OCI-LY1 (cell line): ENCODE measurements at regions not wholly inside any gene's neighbourhood (a gene's known extent, or its start where the extent isn't known, plus 50 kb on each side); places are given as distances from the start of the nearest gene placed in this dataset.

Source experiments
- H2AFZ ChIP-seq: fragments of 200-600 bp; sonication (generic), shearing (Covaris generic); 2 replicates; pipeline ENCODE4 v1.6.0; 2014; ENCODE audit warnings: antibody characterized with exemption, mild to moderate bottlenecking, low read length
- H3F3A ChIP-seq: fragments of 200-600 bp; sonication (generic), shearing (Covaris generic); 2 replicates; pipeline ENCODE4 v1.6.0; 2014; ENCODE audit warnings: mild to moderate bottlenecking, antibody characterized with exemption, low read length, moderate library complexity; ENCODE audit not compliant: insufficient read depth
- H3K27ac ChIP-seq: fragments of 200-600 bp; sonication (generic); 2 replicates; pipeline ENCODE4 v1.5.1; 2014; ENCODE audit warnings: low read length, mixed run types, mild to moderate bottlenecking, low read depth; ENCODE audit not compliant: poor library complexity, severe bottlenecking
- H3K27me3 ChIP-seq: fragments of 200-600 bp; sonication (generic); 2 replicates; pipeline ENCODE4 v1.6.0; 2014; ENCODE audit warnings: antibody characterized with exemption, mild to moderate bottlenecking, low read length, moderate library complexity; ENCODE audit not compliant: insufficient read depth
- H3K36me3 ChIP-seq: fragments of 200-600 bp; sonication (generic); 2 replicates; pipeline ENCODE4 v1.6.1; 2014; ENCODE audit warnings: mild to moderate bottlenecking, antibody characterized with exemption, low read length, moderate library complexity, mixed read lengths; ENCODE audit not compliant: insufficient read depth
- H3K4me1 ChIP-seq: fragments of 200-600 bp; sonication (generic); 2 replicates; pipeline ENCODE4 v1.5.1; 2014; ENCODE audit warnings: mild to moderate bottlenecking, low read length, moderate library complexity; ENCODE audit not compliant: insufficient read depth, severe bottlenecking
- H3K4me2 ChIP-seq: fragments of 200-600 bp; sonication (generic), shearing (Covaris generic); 2 replicates; pipeline ENCODE4 v1.6.1; 2014; ENCODE audit warnings: low read length
- H3K4me3 ChIP-seq: fragments of 200-600 bp; sonication (generic); 2 replicates; pipeline ENCODE4 v1.5.1; 2014; ENCODE audit warnings: low read length, low read depth, mild to moderate bottlenecking, mixed read lengths; ENCODE audit not compliant: poor library complexity, severe bottlenecking
- H3K79me2 ChIP-seq: fragments of 200-600 bp; shearing (Covaris generic); 2 replicates; pipeline ENCODE4 v1.6.1; 2016; ENCODE audit warnings: mixed run types, low read length, mixed read lengths; ENCODE audit not compliant: insufficient read depth
- H3K9ac ChIP-seq: fragments of 200-600 bp; sonication (generic), shearing (Covaris generic); 2 replicates; pipeline ENCODE4 v1.6.1; 2014; ENCODE audit warnings: mild to moderate bottlenecking, low read length, mixed read lengths
- H3K9me2 ChIP-seq: fragments of 200-600 bp; sonication (generic), shearing (Covaris generic); 2 replicates; pipeline ENCODE4 v1.6.1; 2014; ENCODE audit warnings: low read depth, mild to moderate bottlenecking, low read length, mixed read lengths
- H3K9me3 ChIP-seq: fragments of 200-600 bp; shearing (Covaris generic); 2 replicates; pipeline ENCODE4 v1.6.1; 2014; ENCODE audit warnings: low read length, mixed read lengths
- H4K20me1 ChIP-seq: fragments of 200-600 bp; sonication (generic), shearing (Covaris generic); 2 replicates; pipeline ENCODE4 v1.6.0; 2016; ENCODE audit warnings: mild to moderate bottlenecking, low read length; ENCODE audit not compliant: insufficient read depth
- EZH2 ChIP-seq: fragments of 200-600 bp; sonication (generic), shearing (Covaris generic); IDR thresholded peaks from 2 replicates; pipeline ENCODE4 v1.8.0; 2017; ENCODE audit warnings: borderline replicate concordance, mixed run types, mild to moderate bottlenecking, antibody characterized with exemption, low read length, moderate library complexity, mixed read lengths
- TF ChIP-seq, protein P1 (sequence below): fragments of 200-600 bp; sonication (generic), shearing (Covaris generic); IDR thresholded peaks from 2 replicates; pipeline ENCODE4 v1.5.1; 2017; ENCODE audit warnings: mild to moderate bottlenecking, antibody characterized with exemption, low read length, moderate library complexity, mixed read lengths

DNA sequence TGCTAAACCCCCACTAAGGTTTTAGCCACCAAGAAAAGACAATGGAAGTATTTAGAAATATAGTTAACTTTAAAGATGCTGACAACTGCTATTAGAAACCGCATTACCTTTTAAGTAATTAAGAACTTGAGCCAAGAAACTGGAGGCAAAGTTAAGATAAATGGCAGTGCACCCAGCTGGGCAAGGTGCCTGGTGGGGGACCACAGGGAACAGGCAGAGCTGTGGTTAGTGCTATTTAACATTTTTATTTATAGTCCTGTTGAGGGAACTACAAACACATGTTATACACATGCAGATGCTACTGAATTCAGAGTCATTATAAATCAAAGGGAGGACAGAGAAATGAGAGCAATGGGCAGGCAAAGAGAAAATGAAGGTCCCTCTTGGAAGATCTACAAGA, 447.9 kb downstream of the TFAP2B start:
- H3K36me3 ChIP-seq, result no peaks in the 10 kb centered on the region
- H3K27me3 ChIP-seq, result no peaks in the 10 kb centered on the region
- no peaks in the 10 kb centered on the region for H3K79me2 ChIP-seq
- no peaks in the 10 kb centered on the region for H4K20me1 ChIP-seq
- no peak overlapping the region for H2AFZ ChIP-seq
- TF ChIP-seq, protein P1, sequence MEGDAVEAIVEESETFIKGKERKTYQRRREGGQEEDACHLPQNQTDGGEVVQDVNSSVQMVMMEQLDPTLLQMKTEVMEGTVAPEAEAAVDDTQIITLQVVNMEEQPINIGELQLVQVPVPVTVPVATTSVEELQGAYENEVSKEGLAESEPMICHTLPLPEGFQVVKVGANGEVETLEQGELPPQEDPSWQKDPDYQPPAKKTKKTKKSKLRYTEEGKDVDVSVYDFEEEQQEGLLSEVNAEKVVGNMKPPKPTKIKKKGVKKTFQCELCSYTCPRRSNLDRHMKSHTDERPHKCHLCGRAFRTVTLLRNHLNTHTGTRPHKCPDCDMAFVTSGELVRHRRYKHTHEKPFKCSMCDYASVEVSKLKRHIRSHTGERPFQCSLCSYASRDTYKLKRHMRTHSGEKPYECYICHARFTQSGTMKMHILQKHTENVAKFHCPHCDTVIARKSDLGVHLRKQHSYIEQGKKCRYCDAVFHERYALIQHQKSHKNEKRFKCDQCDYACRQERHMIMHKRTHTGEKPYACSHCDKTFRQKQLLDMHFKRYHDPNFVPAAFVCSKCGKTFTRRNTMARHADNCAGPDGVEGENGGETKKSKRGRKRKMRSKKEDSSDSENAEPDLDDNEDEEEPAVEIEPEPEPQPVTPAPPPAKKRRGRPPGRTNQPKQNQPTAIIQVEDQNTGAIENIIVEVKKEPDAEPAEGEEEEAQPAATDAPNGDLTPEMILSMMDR, result no peak
- no peak for TF ChIP-seq EZH2
- no peak overlapping the region for H3K4me2 ChIP-seq
- H3K4me3 ChIP-seq, result no peak overlapping the region
- H3F3A ChIP-seq, result no peaks in the 10 kb centered on the region
- no peaks in the 10 kb centered on the region for H3K9me2 ChIP-seq
- no peak overlapping the region for H3K27ac ChIP-seq
- H3K9me3 ChIP-seq, result no peaks in the 10 kb centered on the region
- H3K4me1 ChIP-seq, result no peaks in the 10 kb centered on the region
- no peak overlapping the region for H3K9ac ChIP-seq

DNA sequence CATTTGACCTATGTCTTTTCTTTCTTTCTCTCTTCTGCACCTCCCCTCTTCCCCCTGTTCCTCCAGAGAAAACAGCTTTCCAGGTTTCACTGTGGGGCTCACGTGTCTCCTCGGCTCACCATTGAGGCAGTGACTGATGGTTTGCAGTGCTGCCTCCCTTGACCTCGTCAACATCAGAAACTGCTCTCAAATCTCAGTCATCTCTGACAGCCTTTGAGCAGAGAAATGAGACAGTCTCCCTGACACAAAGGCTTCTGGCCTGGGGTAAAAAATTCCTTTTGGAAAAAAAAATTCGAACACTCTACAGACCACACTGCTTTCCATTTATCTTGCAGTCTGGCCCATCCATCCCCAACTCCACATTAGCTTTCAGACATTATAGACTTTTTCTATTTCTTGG, 450.0 kb downstream of the TFAP2B start:
- H2AFZ ChIP-seq, result no peak overlapping the region
- no peaks in the 10 kb centered on the region for H3K27me3 ChIP-seq
- H3K4me1 ChIP-seq, result no peaks in the 10 kb centered on the region
- H4K20me1 ChIP-seq, result no peaks in the 10 kb centered on the region
- no peaks in the 10 kb centered on the region for H3K36me3 ChIP-seq
- no peak overlapping the region for H3K4me2 ChIP-seq
- no peak overlapping the region for H3K4me3 ChIP-seq
- no peaks in the 10 kb centered on the region for H3K79me2 ChIP-seq
- no peaks in the 10 kb centered on the region for H3F3A ChIP-seq
- no peak overlapping the region for H3K9ac ChIP-seq
- H3K9me2 ChIP-seq, result no peaks in the 10 kb centered on the region
- H3K9me3 ChIP-seq, result no peaks in the 10 kb centered on the region
- TF ChIP-seq, protein P1, result no peak
- TF ChIP-seq EZH2, result no peak
- no peak overlapping the region for H3K27ac ChIP-seq

DNA sequence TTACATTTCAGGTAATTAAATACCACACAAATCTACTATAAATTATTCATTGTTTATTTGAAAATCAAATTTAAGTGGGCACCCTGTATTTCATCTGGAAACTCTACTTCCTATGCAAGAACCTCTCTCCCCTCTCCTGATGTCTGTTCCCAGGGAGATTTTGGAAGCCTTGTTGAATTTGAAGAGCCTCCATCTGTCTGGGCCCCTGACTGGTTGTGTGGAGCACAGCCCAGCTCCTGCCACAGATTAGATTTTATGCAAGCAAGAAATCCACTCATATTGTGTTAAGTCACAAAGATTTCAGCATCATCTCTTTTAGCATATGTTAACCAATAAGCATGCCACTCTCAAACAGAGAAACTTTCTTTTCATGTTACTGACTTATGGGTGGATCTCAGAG, 451.2 kb downstream of the TFAP2B start:
- Histone ChIP-seq H3K27me3 (no peaks in the 10 kb centered on the region), H3F3A (no peaks in the 10 kb centered on the region), H3K79me2 (no peaks in the 10 kb centered on the region), H3K9me3 (no peaks in the 10 kb centered on the region), H3K36me3 (no peaks in the 10 kb centered on the region), H3K9me2 (no peaks in the 10 kb centered on the region), H3K4me1 (no peaks in the 10 kb centered on the region), H3K9ac (no peak overlapping the region), H3K27ac (no peak overlapping the region), H4K20me1 (no peaks in the 10 kb centered on the region), H3K4me2 (no peak overlapping the region), H2AFZ (no peak overlapping the region), H3K4me3 (no peak overlapping the region)
- TF ChIP-seq, protein P1, result no peak
- no peak for TF ChIP-seq EZH2
